ENCODE measurements at regions not wholly inside any gene's neighbourhood (a gene's known extent, or its start where the extent isn't known, plus 50 kb on each side); places are given as distances from the start of the nearest gene placed in this dataset.

DNA sequence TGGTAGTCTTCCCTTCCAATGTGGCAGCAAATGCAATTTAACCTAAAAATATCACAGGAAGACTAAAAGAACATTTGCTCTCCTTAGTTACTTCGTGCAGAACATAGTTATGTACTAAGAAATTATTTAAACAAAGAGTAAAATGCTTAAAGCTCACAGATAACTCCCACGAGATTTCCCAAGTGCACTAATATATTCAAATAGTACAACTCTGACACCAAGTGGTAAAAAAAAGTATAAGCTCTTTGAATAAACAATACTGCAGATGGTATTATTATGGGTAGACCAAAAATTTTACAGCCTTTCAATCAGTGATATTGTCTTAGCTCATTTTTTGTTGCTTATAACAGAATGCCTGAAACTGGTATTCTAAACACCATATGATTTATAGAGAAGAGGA lies 52.8 kb upstream of the FILIP1 start:
- no peak overlapping the region for H3K27ac ChIP-seq
- H3K36me3 ChIP-seq = no peaks in the 10 kb centered on the region
- H3K27me3 ChIP-seq = no peaks in the 10 kb centered on the region
- H3K4me3 ChIP-seq = no peak overlapping the region
- intact Hi-C loops (cut with DNase I) = no loop called here
- no peaks in the 10 kb centered on the region for H3K4me1 ChIP-seq
- DNase-seq (ENCODE audit: low spot score in 2 of 2) = no peak
- no peaks in the 10 kb centered on the region for H3K9me3 ChIP-seq
- TF ChIP-seq, protein P1, sequence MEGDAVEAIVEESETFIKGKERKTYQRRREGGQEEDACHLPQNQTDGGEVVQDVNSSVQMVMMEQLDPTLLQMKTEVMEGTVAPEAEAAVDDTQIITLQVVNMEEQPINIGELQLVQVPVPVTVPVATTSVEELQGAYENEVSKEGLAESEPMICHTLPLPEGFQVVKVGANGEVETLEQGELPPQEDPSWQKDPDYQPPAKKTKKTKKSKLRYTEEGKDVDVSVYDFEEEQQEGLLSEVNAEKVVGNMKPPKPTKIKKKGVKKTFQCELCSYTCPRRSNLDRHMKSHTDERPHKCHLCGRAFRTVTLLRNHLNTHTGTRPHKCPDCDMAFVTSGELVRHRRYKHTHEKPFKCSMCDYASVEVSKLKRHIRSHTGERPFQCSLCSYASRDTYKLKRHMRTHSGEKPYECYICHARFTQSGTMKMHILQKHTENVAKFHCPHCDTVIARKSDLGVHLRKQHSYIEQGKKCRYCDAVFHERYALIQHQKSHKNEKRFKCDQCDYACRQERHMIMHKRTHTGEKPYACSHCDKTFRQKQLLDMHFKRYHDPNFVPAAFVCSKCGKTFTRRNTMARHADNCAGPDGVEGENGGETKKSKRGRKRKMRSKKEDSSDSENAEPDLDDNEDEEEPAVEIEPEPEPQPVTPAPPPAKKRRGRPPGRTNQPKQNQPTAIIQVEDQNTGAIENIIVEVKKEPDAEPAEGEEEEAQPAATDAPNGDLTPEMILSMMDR (IDR thresholded peaks at IDR 0.05) = peak in 2 of 3 experiments; percentile 18 to 47

DNA sequence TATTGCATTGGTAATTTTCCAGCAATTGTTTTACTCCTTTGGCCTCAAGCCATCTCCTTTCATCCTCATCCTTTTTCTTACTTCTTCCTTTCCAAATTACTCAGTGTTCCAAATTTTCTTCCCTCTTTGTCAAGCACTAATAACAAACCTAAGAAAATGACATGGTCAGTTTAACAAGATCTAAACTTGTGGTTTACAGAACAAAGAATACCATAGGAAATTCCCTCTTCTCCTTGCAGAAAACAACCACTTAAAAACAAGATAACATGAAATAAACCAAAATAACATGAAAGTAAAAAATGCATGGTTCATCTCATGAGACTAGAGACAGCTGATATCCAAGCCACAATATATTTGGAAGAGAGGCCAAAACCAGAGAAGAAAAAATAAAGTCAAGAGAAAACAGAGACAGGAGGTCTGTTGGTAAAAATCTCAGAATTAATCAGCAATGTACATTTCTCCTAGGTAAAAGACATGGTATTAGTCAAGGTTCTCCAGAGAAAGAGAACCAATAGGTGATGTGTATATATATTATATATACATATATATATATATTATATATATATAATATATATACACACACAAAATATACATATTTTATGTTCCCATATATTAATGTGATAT lies 51.0 kb upstream of the SENP6 start:
- intact Hi-C loops (cut with DNase I) = no loop called here
- H3K36me3 ChIP-seq = no peaks in the 10 kb centered on the region
- H3K9me3 ChIP-seq = no peaks in the 10 kb centered on the region
- no peaks in the 10 kb centered on the region for H3K27me3 ChIP-seq
- TF ChIP-seq, protein P1 (IDR thresholded peaks at IDR 0.05) = no peak
- H3K4me1 ChIP-seq = no peaks in the 10 kb centered on the region
- no peak for DNase-seq (ENCODE audit: low spot score in 2 of 2)
- H3K27ac ChIP-seq = no peak overlapping the region
- no peak overlapping the region for H3K4me3 ChIP-seq

DNA sequence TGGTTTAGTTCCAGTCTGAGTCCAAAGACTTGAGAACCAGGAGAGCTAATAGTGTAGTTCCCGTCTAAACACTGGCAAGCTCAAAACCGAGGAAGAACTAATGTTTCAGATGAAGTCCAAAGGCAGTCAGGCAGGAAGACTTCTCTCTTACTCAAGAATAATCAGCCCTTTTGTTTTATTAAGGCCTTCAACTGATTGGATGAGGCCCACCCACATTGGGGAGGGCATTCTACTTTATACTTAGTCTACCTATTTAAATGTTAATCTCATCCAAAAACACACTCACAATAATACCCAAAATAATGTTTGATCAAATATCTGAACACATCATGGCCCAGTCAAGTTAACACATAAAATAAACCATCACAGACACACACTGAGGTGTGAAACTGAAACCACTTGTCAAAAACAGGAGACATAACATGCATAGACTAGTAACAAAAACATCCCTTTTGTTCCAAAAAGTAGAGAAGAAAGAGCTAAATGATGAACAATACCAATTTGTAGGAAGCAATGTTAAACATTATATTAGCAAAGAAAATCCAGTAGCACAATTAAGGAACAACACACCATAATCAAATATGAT lies 50.2 kb upstream of the SENP6 start:
- intact Hi-C loops (cut with DNase I) = no loop called here
- H3K27ac ChIP-seq = no peak overlapping the region
- TF ChIP-seq, protein P1 (IDR thresholded peaks at IDR 0.05) = no peak

More for the DNA sequence above, 50.2 kb upstream of the SENP6 start:
- Histone ChIP-seq H3K9me3 (no peaks in the 10 kb centered on the region), H3K4me1 (no peaks in the 10 kb centered on the region), H3K4me3 (no peak overlapping the region), H3K27me3 (no peaks in the 10 kb centered on the region), H3K36me3 (no peaks in the 10 kb centered on the region)
- DNase-seq (ENCODE audit: low spot score in 2 of 2) = no peak

Data from ascending aorta (tissue), 2 donors.